Kidney (tissue), 13 donors: ENCODE measurements at regions not wholly inside any gene's neighbourhood (a gene's known extent, or its start where the extent isn't known, plus 50 kb on each side); places are given as distances from the start of the nearest gene placed in this dataset.
A peak's percentile ranks its signal among the peaks of the same experiment; 100 is the strongest.

Source experiments
- DNase-seq, 5 donors: peaks; one replicate each; pipeline ENCODE4 v3.0.0-alpha.2; 2013 to 2020
- FAIRE-seq: peaks from 2 replicates; lab custom pipeline; 2012; peaks lifted over from hg19 to GRCh38; lab: Jason Lieb, UNC
- H3K27ac ChIP-seq, 2 donors: one replicate each; pipeline ENCODE4 v1.7.0; 2013; ENCODE audit warnings: low read depth in 2 of 2, low read length in 2 of 2, inconsistent platforms in 1 of 2
- H3K27me3 ChIP-seq: one replicate; pipeline ENCODE4 v1.7.1; 2013; ENCODE audit warnings: low read length, inconsistent platforms; ENCODE audit not compliant: control insufficient read depth, insufficient read depth
- H3K36me3 ChIP-seq, 3 donors: one replicate each; pipeline versions ENCODE4 v1.7.0 to v1.7.1; 2013; ENCODE audit warnings: low read length in 3 of 3, control low read depth in 1 of 3, inconsistent platforms in 1 of 3; ENCODE audit not compliant: insufficient read depth in 3 of 3, control insufficient read depth in 2 of 3
- H3K4me1 ChIP-seq, 3 donors: one replicate each; pipeline versions ENCODE4 v1.7.0 to v1.7.1; 2013; ENCODE audit warnings: low read length in 3 of 3, inconsistent platforms in 1 of 3, low read depth in 1 of 3; ENCODE audit not compliant: control insufficient read depth in 2 of 3, insufficient read depth in 2 of 3
- H3K4me3 ChIP-seq, 3 donors: one replicate each; pipeline versions ENCODE4 v1.7.0 to v1.8.1; 2013; ENCODE audit warnings: low read length in 3 of 3, control low read depth in 1 of 3, inconsistent platforms in 1 of 3
- H3K9ac ChIP-seq, 3 donors: one replicate each; pipeline versions ENCODE4 v1.7.0 to v1.7.1; 2013; ENCODE audit warnings: low read length in 3 of 3, control low read depth in 1 of 3, inconsistent platforms in 1 of 3
- H3K9me3 ChIP-seq, 3 donors: one replicate each; pipeline versions ENCODE4 v1.7.0 to v1.7.1; 2013; ENCODE audit warnings: low read length in 3 of 3, control low read depth in 1 of 3, inconsistent platforms in 1 of 3; ENCODE audit not compliant: control insufficient read depth in 2 of 3, insufficient read depth in 1 of 3
- CTCF ChIP-seq: IDR thresholded peaks from 3 replicates; pipeline ENCODE4 v1.5.1; 2012; ENCODE audit warnings: mild to moderate bottlenecking, moderate library complexity, borderline replicate concordance; ENCODE audit not compliant: insufficient read depth; ENCODE audit errors: extremely low read depth
- intact Hi-C: fragments of 100-400 bp; cut with DNase I; formaldehyde crosslinking; loops from one replicate; pipeline ENCODE4 v1.11.1; 2022
- donor health status: control.
- donor health status: control.
- donor health status: control.
- donor health status: control.
- donor health status: control.
- donor health status: DM: yes; HTN: yes; CAD: no.
- donor health status: Normal renal cell carcinoma (clear cell type).

- Histone ChIP-seq H3K9ac (no peak overlapping the region), H3K9me3 (peaks cover 2 to 3% (median 3%) of the 10 kb centered on the region in 3 donors), H3K27ac (no peak overlapping the region), H3K4me1 (no peaks in the 10 kb centered on the region), H3K36me3 (no peaks in the 10 kb centered on the region), H3K4me3 (no peak overlapping the region), H3K27me3 (no peaks in the 10 kb centered on the region)
- FAIRE-seq: peak; percentile 13
- no peak for DNase-seq
- intact Hi-C loops: no loop called here
- no peak for TF ChIP-seq CTCF
Observed at GRCh38 chr22:47582067-47582466, 819.6 kb downstream of the TBC1D22A start.

- Histone ChIP-seq H3K36me3 (no peaks in the 10 kb centered on the region), H3K4me3 (no peak overlapping the region), H3K27me3 (no peaks in the 10 kb centered on the region), H3K9me3 (peaks cover 2 to 3% (median 3%) of the 10 kb centered on the region in 3 donors), H3K4me1 (no peaks in the 10 kb centered on the region), H3K27ac (no peak overlapping the region), H3K9ac (no peak overlapping the region)
- FAIRE-seq: no peak
- intact Hi-C loops: no loop called here
- peak in 1 of 5 donors; percentile 49 for DNase-seq
- TF ChIP-seq CTCF: no peak
Observed at GRCh38 chr22:47580121-47580520, 817.7 kb downstream of the TBC1D22A start.

GRCh38 chr22:47576908-47577307, 814.5 kb downstream of the TBC1D22A start:
- Histone ChIP-seq H3K4me1 (no peaks in the 10 kb centered on the region), H3K27me3 (no peaks in the 10 kb centered on the region), H3K27ac (no peak overlapping the region), H3K9me3 (peaks cover 0 to 2% (median 0%) of the 10 kb centered on the region in 3 donors), H3K36me3 (no peaks in the 10 kb centered on the region), H3K9ac (no peak overlapping the region), H3K4me3 (no peak overlapping the region)
- no peak for DNase-seq
- intact Hi-C loops: no loop called here
- FAIRE-seq: no peak
- TF ChIP-seq CTCF: no peak

GRCh38 chr22:47575291-47575690, 812.8 kb downstream of the TBC1D22A start:
- DNase-seq (no peak), FAIRE-seq (no peak)
- Histone ChIP-seq H3K4me1 (no peaks in the 10 kb centered on the region), H3K36me3 (no peaks in the 10 kb centered on the region), H3K27ac (no peak overlapping the region), H3K4me3 (no peak overlapping the region), H3K27me3 (no peaks in the 10 kb centered on the region), H3K9ac (no peak overlapping the region), H3K9me3 (no peaks in the 10 kb centered on the region)
- intact Hi-C loops: no loop called here
- TF ChIP-seq CTCF: no peak
